H1 (cell line): ENCODE measurements at regions not wholly inside any gene's neighbourhood (a gene's known extent, or its start where the extent isn't known, plus 50 kb on each side); places are given as distances from the start of the nearest gene placed in this dataset.

Experiments
- CHD2 ChIP-seq: IDR thresholded peaks from 2 replicates; pipeline ENCODE4 v1.6.1; 2012; ENCODE audit warnings: low read length, improper control_type of control experiment
- CTCF ChIP-seq, 3 experiments: IDR thresholded peaks; 1 replicate in 2 of 3; 2 replicates in 1 of 3; pipeline versions ENCODE4 v1.5.1 to v1.6.1; 2011; ENCODE audit warnings: low read length in 3 of 3, mild to moderate bottlenecking in 3 of 3, inconsistent platforms in 2 of 3, low read depth in 1 of 3, moderate library complexity in 1 of 3; ENCODE audit not compliant: insufficient read depth in 1 of 3; ENCODE audit errors: control extremely low read depth in 1 of 3
- GABPA ChIP-seq: IDR thresholded peaks from 2 replicates; pipeline ENCODE4 v1.6.1; 2011; ENCODE audit warnings: mild to moderate bottlenecking, low read length, moderate library complexity, borderline replicate concordance; ENCODE audit not compliant: insufficient read depth
- MAFK ChIP-seq: IDR thresholded peaks from 2 replicates; pipeline ENCODE4 v1.6.1; 2012; ENCODE audit warnings: low read depth, mild to moderate bottlenecking, improper control_type of control experiment, low read length
- POLR2A ChIP-seq, 2 experiments: IDR thresholded peaks; 1 replicate in 1 of 2; 2 replicates in 1 of 2; pipeline ENCODE4 v1.6.1; 2011; ENCODE audit warnings: low read depth in 2 of 2, low read length in 2 of 2, mild to moderate bottlenecking in 2 of 2; ENCODE audit errors: control extremely low read depth in 1 of 2
- SIN3A ChIP-seq, 2 experiments: IDR thresholded peaks in 1 of 2; conservative IDR thresholded peaks in 1 of 2; 2 replicates each; pipeline ENCODE4 v1.6.1; 2011 to 2012; ENCODE audit warnings: low read length in 2 of 2, improper control_type of control experiment in 1 of 2, low read depth in 1 of 2, mild to moderate bottlenecking in 1 of 2
- TAF1 ChIP-seq: IDR thresholded peaks from 2 replicates; pipeline ENCODE4 v1.6.1; 2011; ENCODE audit warnings: mild to moderate bottlenecking, low read depth, low read length
- TF ChIP-seq, protein P1 (sequence below): IDR thresholded peaks from 2 replicates; pipeline ENCODE4 v1.6.1; 2011; ENCODE audit warnings: low read depth, mild to moderate bottlenecking, low read length; ENCODE audit not compliant: insufficient read depth

DNA sequence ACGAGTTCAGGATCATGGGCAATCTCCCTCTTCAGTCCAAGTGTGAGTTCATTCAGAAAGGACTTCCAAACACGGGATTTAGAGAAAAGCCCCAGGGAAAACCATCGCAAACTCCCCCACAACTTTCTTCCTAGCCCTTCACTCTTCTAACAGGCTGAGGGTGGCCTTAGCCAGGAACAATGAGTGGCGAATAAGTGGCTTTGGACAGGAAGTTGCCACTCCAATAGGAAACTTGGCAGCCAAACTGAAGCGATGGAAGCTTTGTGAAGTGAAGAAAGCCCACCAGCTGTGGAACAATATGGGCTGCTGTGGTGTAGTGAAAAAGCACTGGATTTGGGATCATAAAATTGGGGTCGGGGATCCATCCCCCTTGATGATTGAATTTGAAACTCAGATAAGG lies 193.2 kb downstream of the TEX36 start:
- TF ChIP-seq POLR2A (IDR thresholded peaks at IDR 0.05; ENCODE audit: control extremely low read depth in 1 of 2, low read depth in 2 of 2, low read length in 2 of 2) = no peak
- TF ChIP-seq, protein P1, sequence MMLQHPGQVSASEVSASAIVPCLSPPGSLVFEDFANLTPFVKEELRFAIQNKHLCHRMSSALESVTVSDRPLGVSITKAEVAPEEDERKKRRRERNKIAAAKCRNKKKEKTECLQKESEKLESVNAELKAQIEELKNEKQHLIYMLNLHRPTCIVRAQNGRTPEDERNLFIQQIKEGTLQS = no peak
- TF ChIP-seq MAFK = no peak
- no peak for TF ChIP-seq SIN3A (conservative IDR thresholded peaks at IDR 0.05 in 1 of 2, IDR thresholded peaks at IDR 0.05 in 1 of 2; ENCODE audit: low read depth in 1 of 2, low read length in 2 of 2)
- no peak for TF ChIP-seq TAF1
- TF ChIP-seq CTCF (IDR thresholded peaks at IDR 0.05; ENCODE audit: control extremely low read depth in 1 of 3, insufficient read depth in 1 of 3, low read depth in 1 of 3, low read length in 3 of 3) = no peak
- TF ChIP-seq CHD2 = no peak
- no peak for TF ChIP-seq GABPA
